Heart right ventricle (tissue), 16 donors: ENCODE measurements at regions not wholly inside any gene's neighbourhood (a gene's known extent, or its start where the extent isn't known, plus 50 kb on each side); places are given as distances from the start of the nearest gene placed in this dataset.

ENCODE experiments used
- ATAC-seq, 8 donors: fragments of 200-7000 bp; cut with Tn5 transposase; one replicate each; pipeline ENCODE4 v1.9.1; 2020; ENCODE audit warnings: mild to moderate bottlenecking in 8 of 8, moderate library complexity in 8 of 8, moderate number of reproducible peaks in 1 of 8
- DNase-seq, 2 donors: peaks; one replicate each; pipeline ENCODE4 v3.0.0-alpha.2; 2020
- H3K27ac ChIP-seq, 10 donors: fragments of 200-600 bp; sonication (generic) in 2 of 10; one replicate each; pipeline versions ENCODE4 v1.5.0 to v1.8.0; 2020 to 2022; ENCODE audit warnings: mild to moderate bottlenecking in 3 of 10
- H3K27me3 ChIP-seq, 7 donors: fragments of 200-600 bp; one replicate each; pipeline ENCODE4 v1.8.0; 2021 to 2022; ENCODE audit warnings: mild to moderate bottlenecking in 2 of 7
- H3K36me3 ChIP-seq, 9 donors: fragments of 200-600 bp; sonication (generic) in 1 of 9; one replicate each; pipeline versions ENCODE4 v1.5.0 to v1.8.0; 2020 to 2022; ENCODE audit warnings: mild to moderate bottlenecking in 2 of 9
- H3K4me1 ChIP-seq, 9 donors: fragments of 200-600 bp; sonication (generic) in 1 of 9; one replicate each; pipeline versions ENCODE4 v1.5.0 to v1.8.0; 2020 to 2022; ENCODE audit warnings: mild to moderate bottlenecking in 4 of 9
- H3K4me3 ChIP-seq, 10 donors: fragments of 200-600 bp; sonication (generic) in 2 of 10; one replicate each; pipeline versions ENCODE4 v1.5.0 to v1.8.0; 2020 to 2022; ENCODE audit warnings: mild to moderate bottlenecking in 7 of 10, moderate library complexity in 2 of 10
- H3K9me3 ChIP-seq, 11 donors: fragments of 200-600 bp in 10 of 11; sonication (generic) in 2 of 11; one replicate each; pipeline versions ENCODE4 v1.5.0 to v1.8.0; 2013 to 2022; ENCODE audit warnings: mild to moderate bottlenecking in 2 of 11, control low read depth in 1 of 11, moderate library complexity in 1 of 11
- WGBS, 2 donors: extraction: QIAGEN DNeasy Blood & Tissue Kit; methylation state at CpG; one replicate each; pipeline ENCODE4 v1.1.7; 2013; ENCODE audit warnings: inconsistent platforms in 1 of 2; 5-methylcytosine and 5-hydroxymethylcytosine counted together
- intact Hi-C, 10 donors: fragments of 100-400 bp; cut with DNase I; formaldehyde crosslinking; loops; one replicate each; pipeline versions ENCODE4 v1.11.1 to v1.14.2; 2022
- TF ChIP-seq, protein P1 (sequence below), 9 donors: fragments of 200-600 bp; sonication (generic) in 2 of 9; IDR thresholded peaks; one replicate each; pipeline versions ENCODE4 v1.5.0 to v1.8.0; 2021 to 2022; ENCODE audit warnings: antibody characterized with exemption in 9 of 9, mild to moderate bottlenecking in 5 of 9, moderate library complexity in 1 of 9
- donor health status: Arrhythmogenic right ventricular cardiomyopathy.
- donor health status: ischemic (EF 13 %, LVEDD 7.1; RV severe dilation, severe dysfunction).
- donor health status: healthy with polysubstance abuse.
- donor health status: DM: no; HTN: yes; CAD: no.
- donor health status: DM: no; HTN: no; CAD: no.
- donor health status: ischemic (EF 25% LVEDD 6.9; RV normal size, moderate dysfunction).
- donor health status: ischemic (EF 25% LVEDD 5.7; RV mildly dilated, moderate dysfunction).
- donor health status: healthy.
- donor health status: DM: yes; HTN: yes; CAD: no.
- donor health status: Ischemic cardiomyopathy.
- donor health status: ischemic (EF 35%, LVEDD 5.7; RV mildly dilated, moderate dysfunction).
- donor health status: nonischemic (EF 11% LVEDD 7.7; RV severe dilation, severe dysfunction).
- donor health status: DM: yes; HTN: yes; CAD: no.
- donor health status: PGD.
- donor health status: ischemic (EF 29% LVEDD 5.4; RV normal size, mild dysfunction).
- donor health status: nonischemic (EF 23%, LVEDD 6.1; RV moderate dilation, normal function).

DNA sequence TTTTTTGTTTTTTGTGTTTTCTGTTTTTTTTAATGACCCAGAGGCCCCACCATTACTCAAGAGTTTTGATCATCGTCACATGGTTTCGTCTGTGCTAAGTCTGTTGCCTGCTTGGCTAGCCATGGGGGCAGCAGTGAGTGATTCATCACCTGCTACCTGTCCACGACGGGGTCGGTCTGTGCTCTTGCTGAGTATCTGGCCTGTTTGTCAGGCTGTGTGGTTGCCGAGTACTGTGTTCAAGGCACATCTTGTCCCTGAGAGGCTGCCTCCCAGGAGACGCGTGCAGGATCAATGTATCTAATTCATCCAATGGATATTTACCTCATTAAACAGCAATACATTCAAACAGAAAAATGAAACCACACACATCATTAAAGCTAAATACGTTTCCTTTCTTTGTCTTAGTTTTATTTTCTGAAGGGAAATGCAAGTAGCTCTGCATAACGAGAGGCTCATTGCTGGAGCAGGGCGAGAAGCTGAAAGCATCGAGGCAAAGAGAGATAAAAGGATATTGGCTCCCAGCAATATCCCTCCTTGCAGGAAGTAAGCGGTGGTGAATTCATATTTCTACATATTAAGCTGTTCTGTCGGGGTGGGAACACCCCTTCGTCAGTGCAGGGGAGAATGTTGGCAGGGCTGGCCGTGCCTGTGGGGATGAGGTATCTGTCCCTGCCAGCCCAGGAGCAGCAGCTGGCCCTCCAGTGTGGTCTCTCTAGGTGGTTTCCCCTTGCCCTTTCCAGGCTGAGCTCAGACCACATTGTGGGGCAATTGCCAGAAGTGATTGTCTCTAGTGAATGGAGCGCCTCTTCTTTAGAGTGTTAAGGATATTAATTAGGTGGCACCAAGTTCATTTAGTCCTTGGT is 166.2 kb upstream of the ASIC2 start:
- Histone ChIP-seq H3K27me3 (peaks cover 0 to 63% (median 26%) of the 10 kb centered on the region in 7 donors), H3K36me3 (no peaks in the 10 kb centered on the region)

DNA sequence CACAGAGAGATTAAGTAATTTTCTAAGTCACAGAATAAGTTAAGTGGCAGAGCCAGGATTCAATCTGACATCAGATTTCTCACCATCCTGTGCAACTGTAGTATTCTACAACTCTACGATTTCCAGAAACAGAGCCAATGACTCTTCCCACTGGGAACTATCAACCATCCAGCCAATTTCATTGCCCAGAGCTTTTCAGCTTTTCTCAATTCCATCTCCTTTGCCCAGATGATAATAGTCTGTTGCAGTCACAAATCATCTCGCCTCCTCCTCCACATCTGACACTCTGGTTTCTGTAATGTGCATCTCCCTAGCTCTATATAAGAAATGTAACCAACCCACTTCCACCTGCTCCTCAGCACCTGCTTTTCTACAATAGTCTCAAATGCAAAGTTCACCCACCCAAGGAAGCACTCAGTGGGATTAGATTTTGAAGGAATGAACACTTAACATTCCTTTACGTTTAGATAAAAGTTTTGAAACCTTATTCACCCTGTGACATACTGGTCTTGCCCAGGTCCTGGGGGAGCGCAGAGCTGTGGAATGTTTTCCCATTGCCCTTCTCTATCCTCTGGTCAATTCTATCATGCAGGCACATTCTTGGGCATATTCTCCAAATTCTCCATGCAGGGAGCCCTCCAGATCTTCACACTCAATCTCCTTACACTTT is 167.8 kb upstream of the ASIC2 start:
- intact Hi-C loops, result no loop called here
- H3K9me3 ChIP-seq, result no peaks in the 10 kb centered on the region
- H3K4me1 ChIP-seq, result no peaks in the 10 kb centered on the region
- WGBS, 2 donors, result 49 to 53% methylated on average over 4 of the region's 4 CpGs
- DNase-seq (no peak), ATAC-seq (no peak)
- H3K27me3 ChIP-seq, result peaks cover 0 to 56% (median 26%) of the 10 kb centered on the region in 7 donors
- TF ChIP-seq, protein P1, sequence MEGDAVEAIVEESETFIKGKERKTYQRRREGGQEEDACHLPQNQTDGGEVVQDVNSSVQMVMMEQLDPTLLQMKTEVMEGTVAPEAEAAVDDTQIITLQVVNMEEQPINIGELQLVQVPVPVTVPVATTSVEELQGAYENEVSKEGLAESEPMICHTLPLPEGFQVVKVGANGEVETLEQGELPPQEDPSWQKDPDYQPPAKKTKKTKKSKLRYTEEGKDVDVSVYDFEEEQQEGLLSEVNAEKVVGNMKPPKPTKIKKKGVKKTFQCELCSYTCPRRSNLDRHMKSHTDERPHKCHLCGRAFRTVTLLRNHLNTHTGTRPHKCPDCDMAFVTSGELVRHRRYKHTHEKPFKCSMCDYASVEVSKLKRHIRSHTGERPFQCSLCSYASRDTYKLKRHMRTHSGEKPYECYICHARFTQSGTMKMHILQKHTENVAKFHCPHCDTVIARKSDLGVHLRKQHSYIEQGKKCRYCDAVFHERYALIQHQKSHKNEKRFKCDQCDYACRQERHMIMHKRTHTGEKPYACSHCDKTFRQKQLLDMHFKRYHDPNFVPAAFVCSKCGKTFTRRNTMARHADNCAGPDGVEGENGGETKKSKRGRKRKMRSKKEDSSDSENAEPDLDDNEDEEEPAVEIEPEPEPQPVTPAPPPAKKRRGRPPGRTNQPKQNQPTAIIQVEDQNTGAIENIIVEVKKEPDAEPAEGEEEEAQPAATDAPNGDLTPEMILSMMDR (IDR thresholded peaks at IDR 0.05), result no peak
- no peak overlapping the region for H3K4me3 ChIP-seq
- H3K27ac ChIP-seq, result no peak overlapping the region
- H3K36me3 ChIP-seq, result no peaks in the 10 kb centered on the region

More for the DNA sequence above, 166.2 kb upstream of the ASIC2 start:
- no peaks in the 10 kb centered on the region for H3K9me3 ChIP-seq
- intact Hi-C loops, result no loop called here
- H3K4me3 ChIP-seq, result no peak overlapping the region
- DNase-seq (no peak), ATAC-seq (no peak)
- no peak overlapping the region for H3K27ac ChIP-seq
- TF ChIP-seq, protein P1 (IDR thresholded peaks at IDR 0.05), result no peak
- whole genome bisulfite sequencing, 2 donors, result 64 to 69% methylated on average over 17 of the region's 17 CpGs
- no peaks in the 10 kb centered on the region for H3K4me1 ChIP-seq

DNA sequence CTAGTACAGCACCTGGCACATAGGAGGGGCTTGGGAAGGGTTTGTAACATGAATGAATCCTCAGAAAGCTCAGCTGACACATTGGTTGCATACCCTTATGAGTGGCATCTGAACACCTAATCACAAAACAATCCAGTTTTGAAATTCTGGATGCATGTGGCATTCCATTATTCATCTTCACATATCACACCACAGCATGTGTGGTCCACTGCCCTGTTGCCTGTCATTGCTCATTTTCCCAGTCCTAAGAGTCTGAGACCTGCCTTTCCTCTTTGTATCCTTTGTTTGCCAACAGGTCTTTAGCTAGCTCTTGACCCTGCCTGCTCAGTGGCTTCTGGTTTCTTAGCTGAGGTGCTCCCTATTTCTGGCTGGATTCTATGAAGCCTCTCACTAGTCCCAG is 170.8 kb upstream of the ASIC2 start:
- TF ChIP-seq, protein P1 (IDR thresholded peaks at IDR 0.05), result no peak
- DNase-seq (no peak), ATAC-seq (no peak)
- Histone ChIP-seq H3K9me3 (peaks cover 0 to 7% (median 0%) of the 10 kb centered on the region in 11 donors), H3K27ac (no peak overlapping the region), H3K36me3 (no peaks in the 10 kb centered on the region), H3K27me3 (peaks cover 0 to 30% (median 7%) of the 10 kb centered on the region in 7 donors), H3K4me1 (no peaks in the 10 kb centered on the region), H3K4me3 (no peak overlapping the region)
- intact Hi-C loops, result no loop called here

- H3K9me3 ChIP-seq, result peaks cover 0 to 7% (median 0%) of the 10 kb centered on the region in 11 donors
- H3K27ac ChIP-seq, result no peak overlapping the region
- peaks cover 0 to 23% (median 4%) of the 10 kb centered on the region in 7 donors for H3K27me3 ChIP-seq
- no peak for DNase-seq
- peaks cover 0 to under 1% (median 0%) of the 10 kb centered on the region in 9 donors for H3K4me1 ChIP-seq
- no peak for ATAC-seq
- intact Hi-C loops, result no loop called here
- no peaks in the 10 kb centered on the region for H3K36me3 ChIP-seq
- TF ChIP-seq, protein P1 (IDR thresholded peaks at IDR 0.05), result no peak
- H3K4me3 ChIP-seq, result no peak overlapping the region
Observed at GRCh38 chr17:33464669-33465280, 171.7 kb upstream of the ASIC2 start.
